OCI-LY7 (cell line): ENCODE measurements at regions not wholly inside any gene's neighbourhood (a gene's known extent, or its start where the extent isn't known, plus 50 kb on each side); places are given as distances from the start of the nearest gene placed in this dataset.

Source experiments
- CTCF ChIP-seq: fragments of 200-600 bp; sonication (generic); conservative IDR thresholded peaks from 2 replicates; pipeline ENCODE4 v1.5.1; 2014; ENCODE audit warnings: mild to moderate bottlenecking, antibody characterized with exemption, low read length, moderate library complexity, mixed read lengths
- EZH2phosphoT487 ChIP-seq: fragments of 200-600 bp; sonication (generic); IDR thresholded peaks from 2 replicates; pipeline ENCODE4 v1.6.1; 2018; ENCODE audit warnings: low read depth, borderline replicate concordance, mild to moderate bottlenecking, mixed run types, antibody characterized with exemption, low read length, moderate library complexity, mixed read lengths

GRCh38 chr4:59180161-59180560 is 2020.0 kb upstream of the ADGRL3 start:
- no peak for TF ChIP-seq CTCF
- no peak for TF ChIP-seq EZH2phosphoT487
